HCT116 (cell line): ENCODE measurements at regions not wholly inside any gene's neighbourhood (a gene's known extent, or its start where the extent isn't known, plus 50 kb on each side); places are given as distances from the start of the nearest gene placed in this dataset.

Experiments used
- ATAC-seq: fragments of 200-7000 bp; cut with Tn5 transposase; 2 replicates; pipeline ENCODE4 v1.9.1; 2020; ENCODE audit warnings: mild to moderate bottlenecking, moderate library complexity
- BruUV-seq: library from RNA; stranded (reverse); fragments of 400-500 nt; replicated peaks from 2 replicates; lab custom pipeline; 2021; lab: Mats Ljungman, UMichigan
- CTCF ChIA-PET: fragments of 300-600 bp; sonication (Branson Sonifier 250); formaldehyde crosslinking; loops from one replicate; lab custom pipeline; 2021; ENCODE audit warnings: antibody characterized with exemption; lab: Charles Lee
- POLR2A ChIA-PET: fragments of 300-600, 350-600 bp; sonication (Branson Sonifier 250); formaldehyde crosslinking; loops from one replicate; lab custom pipeline; 2021; ENCODE audit warnings: antibody characterized with exemption; lab: Charles Lee
- RAD21 ChIA-PET, 2 experiments: fragments of 300-600 bp; sonication (Branson Sonifier 250); formaldehyde crosslinking; loops; one replicate each; lab custom pipeline; 2023; ENCODE audit warnings: low total read pairs in 2 of 2; ENCODE audit not compliant: uncharacterized antibody in 2 of 2, unreplicated experiment in 2 of 2, low non-redundant PET in 1 of 2; lab: Charles Lee
- DNase-seq: peaks from one replicate; pipeline ENCODE4 v3.0.0-alpha.2; 2010; ENCODE audit warnings: low read depth, low spot score
- H2AFZ ChIP-seq: fragments of 200-600 bp; shearing (Covaris generic), sonication (generic); 2 replicates; pipeline ENCODE4 v1.6.1; 2017; ENCODE audit warnings: low read depth, mixed run types, mixed read lengths, antibody characterized with exemption, low read length; ENCODE audit not compliant: poor library complexity, severe bottlenecking
- H3K27ac ChIP-seq: 2 replicates; pipeline ENCODE4 v1.5.1; 2012; ENCODE audit warnings: low read depth, low read length
- H3K27me3 ChIP-seq: fragments of 200-600 bp; sonication (generic); 2 replicates; pipeline ENCODE4 v1.6.1; 2016; ENCODE audit warnings: mixed run types, low read length, mixed read lengths; ENCODE audit not compliant: insufficient read depth
- H3K36me3 ChIP-seq, 2 experiments: fragments of 200-500 bp in 1 of 2; fragments of 200-600 bp in 1 of 2; sonication (Bioruptor generic) in 1 of 2; sonication (generic) in 1 of 2; 2 replicates each; pipeline versions ENCODE4 v1.5.1 to v1.6.1; 2014 to 2016; ENCODE audit warnings: low read length in 2 of 2, inconsistent platforms in 1 of 2, mixed read lengths in 1 of 2, mixed run types in 1 of 2; ENCODE audit not compliant: insufficient read depth in 2 of 2, control insufficient read depth in 1 of 2
- H3K4me1 ChIP-seq, 2 experiments: fragments of 200-600 bp in 1 of 2; sonication (generic) in 1 of 2; 2 replicates each; pipeline versions ENCODE4 v1.5.1 to v1.6.1; 2012 to 2017; ENCODE audit warnings: low read length in 2 of 2, inconsistent platforms in 1 of 2, mild to moderate bottlenecking in 1 of 2, mixed read lengths in 1 of 2, mixed run types in 1 of 2, moderate library complexity in 1 of 2; ENCODE audit not compliant: insufficient read depth in 2 of 2, control insufficient read depth in 1 of 2
- H3K4me2 ChIP-seq: fragments of 200-600 bp; sonication (generic); 2 replicates; pipeline ENCODE4 v1.6.1; 2017; ENCODE audit warnings: mixed run types, low read length, mixed read lengths
- H3K4me3 ChIP-seq, 2 experiments: fragments of 200-600 bp in 1 of 2; sonication (generic) in 1 of 2; replicated peaks in 1 of 2; 2 replicates each; pipeline ENCODE4 v1.5.1; 2011 to 2016; ENCODE audit warnings: low read length in 2 of 2, control low read depth in 1 of 2, low read depth in 1 of 2, mild to moderate bottlenecking in 1 of 2, mixed read lengths in 1 of 2, mixed run types in 1 of 2
- H3K79me2 ChIP-seq: fragments of 200-600 bp; sonication (generic); 2 replicates; pipeline ENCODE4 v1.6.1; 2017; ENCODE audit warnings: mild to moderate bottlenecking, mixed run types, low read length, moderate library complexity, mixed read lengths; ENCODE audit not compliant: insufficient read depth
- H3K9ac ChIP-seq: fragments of 200-600 bp; sonication (generic); 2 replicates; pipeline ENCODE4 v1.6.1; 2016; ENCODE audit warnings: low read length, mixed read lengths
- H3K9me2 ChIP-seq: fragments of 200-600 bp; sonication (generic), shearing (Covaris generic); 2 replicates; pipeline ENCODE4 v1.6.1; 2017; ENCODE audit warnings: mixed run types, mild to moderate bottlenecking, moderate library complexity; ENCODE audit not compliant: insufficient read depth
- H3K9me3 ChIP-seq, 2 experiments: fragments of 200-500 bp in 1 of 2; fragments of 200-600 bp in 1 of 2; sonication (Bioruptor generic) in 1 of 2; sonication (generic) in 1 of 2; 2 replicates each; pipeline ENCODE4 v1.6.1; 2014 to 2017; ENCODE audit warnings: low read length in 2 of 2, mixed read lengths in 2 of 2, inconsistent platforms in 1 of 2, low read depth in 1 of 2, mild to moderate bottlenecking in 1 of 2, mixed run types in 1 of 2, moderate library complexity in 1 of 2; ENCODE audit not compliant: control insufficient read depth in 1 of 2, insufficient read depth in 1 of 2
- H4K20me1 ChIP-seq: fragments of 200-600 bp; sonication (generic), shearing (Covaris generic); 2 replicates; pipeline ENCODE4 v1.6.1; 2017; ENCODE audit warnings: mixed run types, mild to moderate bottlenecking, moderate library complexity; ENCODE audit not compliant: insufficient read depth
- CBX3 ChIP-seq: IDR thresholded peaks from 2 replicates; pipeline ENCODE4 v1.6.1; 2012; ENCODE audit warnings: low read depth
- CEBPB ChIP-seq: IDR thresholded peaks from 2 replicates; pipeline ENCODE4 v1.6.1; 2012; ENCODE audit warnings: low read depth
- ELF1 ChIP-seq: IDR thresholded peaks from 2 replicates; pipeline ENCODE4 v1.6.1; 2012; ENCODE audit warnings: low read depth, borderline replicate concordance
- JUND ChIP-seq: IDR thresholded peaks from 2 replicates; pipeline ENCODE4 v1.6.1; 2012
- POLR2A ChIP-seq: IDR thresholded peaks from 2 replicates; pipeline ENCODE4 v1.7.0; 2011; ENCODE audit warnings: borderline replicate concordance; ENCODE audit not compliant: insufficient read depth, insufficient read length; ENCODE audit errors: extremely low read depth
- SP1 ChIP-seq: IDR thresholded peaks from 2 replicates; pipeline ENCODE4 v1.6.1; 2012; ENCODE audit warnings: low read depth
- SRF ChIP-seq: IDR thresholded peaks from 2 replicates; pipeline ENCODE4 v1.6.1; 2012; ENCODE audit warnings: low read depth
- TCF7L2 ChIP-seq: IDR thresholded peaks from 2 replicates; pipeline ENCODE4 v1.7.0; 2011; ENCODE audit warnings: borderline replicate concordance, inconsistent platforms; ENCODE audit not compliant: insufficient read depth, insufficient read length; ENCODE audit errors: extremely low read depth
- ZFX ChIP-seq: fragments of 450-650 bp; IDR thresholded peaks from 2 replicates; pipeline ENCODE4 v1.6.1; 2017
- ZNF274 ChIP-seq: fragments of 200-500 bp; sonication (Bioruptor generic); IDR thresholded peaks from 2 replicates; pipeline ENCODE4 v1.6.1; 2014; ENCODE audit warnings: mild to moderate bottlenecking, low read depth, low read length, inconsistent platforms
- intact Hi-C: fragments of 100-400 bp; cut with micrococcal nuclease; formaldehyde crosslinking; loops from 2 replicates; pipeline ENCODE4 v1.10.0; 2022
- TF ChIP-seq, protein P1 (sequence below), 3 experiments: fragments of 200-600 bp in 1 of 3; sonication (generic) in 1 of 3; IDR thresholded peaks in 2 of 3; conservative IDR thresholded peaks in 1 of 3; 2 replicates each; pipeline ENCODE4 v1.5.1; 2012 to 2017; ENCODE audit warnings: low read depth in 2 of 3, low read length in 2 of 3, antibody characterized with exemption in 1 of 3, borderline replicate concordance in 1 of 3, control low read depth in 1 of 3, mild to moderate bottlenecking in 1 of 3, mixed read lengths in 1 of 3, mixed run types in 1 of 3, moderate library complexity in 1 of 3; ENCODE audit not compliant: insufficient read depth in 1 of 3
- TF ChIP-seq, protein P2 (sequence below): IDR thresholded peaks from 2 replicates; pipeline ENCODE4 v1.6.1; 2012
- TF ChIP-seq, protein P3 (sequence below): IDR thresholded peaks from 2 replicates; pipeline ENCODE4 v1.6.1; 2012

DNA sequence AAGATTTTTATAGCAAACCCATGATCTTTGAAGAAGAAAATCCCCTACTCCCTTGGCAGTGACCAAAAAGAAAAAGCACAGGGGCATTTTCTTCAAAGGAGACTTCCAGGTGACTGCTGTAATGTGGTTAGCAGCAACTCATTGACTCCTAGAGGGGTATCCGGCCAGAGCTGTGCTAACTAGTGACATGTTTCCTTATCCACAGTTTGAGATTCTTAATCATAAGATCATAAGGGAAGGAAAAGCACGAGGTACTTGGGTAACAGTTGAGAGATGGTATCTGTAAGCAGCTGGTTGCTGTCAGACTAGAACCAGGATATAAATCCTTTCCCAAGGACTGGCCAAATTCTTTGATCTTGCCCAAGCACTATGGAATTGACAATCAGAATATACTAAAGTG is 124.7 kb downstream of the MREG start (continued):
- TF ChIP-seq, protein P1, sequence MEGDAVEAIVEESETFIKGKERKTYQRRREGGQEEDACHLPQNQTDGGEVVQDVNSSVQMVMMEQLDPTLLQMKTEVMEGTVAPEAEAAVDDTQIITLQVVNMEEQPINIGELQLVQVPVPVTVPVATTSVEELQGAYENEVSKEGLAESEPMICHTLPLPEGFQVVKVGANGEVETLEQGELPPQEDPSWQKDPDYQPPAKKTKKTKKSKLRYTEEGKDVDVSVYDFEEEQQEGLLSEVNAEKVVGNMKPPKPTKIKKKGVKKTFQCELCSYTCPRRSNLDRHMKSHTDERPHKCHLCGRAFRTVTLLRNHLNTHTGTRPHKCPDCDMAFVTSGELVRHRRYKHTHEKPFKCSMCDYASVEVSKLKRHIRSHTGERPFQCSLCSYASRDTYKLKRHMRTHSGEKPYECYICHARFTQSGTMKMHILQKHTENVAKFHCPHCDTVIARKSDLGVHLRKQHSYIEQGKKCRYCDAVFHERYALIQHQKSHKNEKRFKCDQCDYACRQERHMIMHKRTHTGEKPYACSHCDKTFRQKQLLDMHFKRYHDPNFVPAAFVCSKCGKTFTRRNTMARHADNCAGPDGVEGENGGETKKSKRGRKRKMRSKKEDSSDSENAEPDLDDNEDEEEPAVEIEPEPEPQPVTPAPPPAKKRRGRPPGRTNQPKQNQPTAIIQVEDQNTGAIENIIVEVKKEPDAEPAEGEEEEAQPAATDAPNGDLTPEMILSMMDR (IDR thresholded peaks at IDR 0.05 in 2 of 3, conservative IDR thresholded peaks at IDR 0.05 in 1 of 3; ENCODE audit: borderline replicate concordance in 1 of 3, insufficient read depth in 1 of 3, low read depth in 2 of 3, low read length in 2 of 3): no peak
- TF ChIP-seq ELF1 (no peak), ZFX (no peak), CEBPB (no peak), ZNF274 (no peak), CBX3 (no peak), JUND (no peak), SP1 (no peak)
- TF ChIP-seq, protein P2, sequence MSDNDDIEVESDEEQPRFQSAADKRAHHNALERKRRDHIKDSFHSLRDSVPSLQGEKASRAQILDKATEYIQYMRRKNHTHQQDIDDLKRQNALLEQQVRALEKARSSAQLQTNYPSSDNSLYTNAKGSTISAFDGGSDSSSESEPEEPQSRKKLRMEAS: no peak

DNA sequence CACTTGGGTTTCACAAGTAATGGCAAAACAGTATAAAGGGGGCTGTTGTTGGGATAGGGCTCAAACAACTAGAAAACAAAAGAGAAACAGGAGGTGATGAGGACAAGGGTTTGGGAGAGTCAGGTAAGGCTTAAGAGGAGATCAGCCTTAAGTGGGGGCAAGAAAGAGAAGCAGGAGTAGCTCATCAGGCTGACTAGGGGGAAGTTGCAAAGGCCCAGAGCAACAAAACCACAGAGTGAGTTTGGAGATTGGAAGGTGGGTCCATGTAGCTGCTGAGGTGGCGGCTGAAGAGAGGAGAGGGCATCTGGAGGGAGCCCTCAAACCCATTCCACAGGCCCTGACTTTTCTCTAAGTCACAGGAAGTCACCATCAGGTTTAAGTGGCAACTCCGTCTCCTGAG is 126.0 kb downstream of the MREG start:
- no peaks in the 10 kb centered on the region for H3K9me3 ChIP-seq
- no peaks in the 10 kb centered on the region for H3K4me1 ChIP-seq
- H3K27ac ChIP-seq: no peak overlapping the region
- no TSS peak for BruUV-seq
- H3K9me2 ChIP-seq: no peaks in the 10 kb centered on the region
- H3K79me2 ChIP-seq: no peaks in the 10 kb centered on the region
- intact Hi-C loops: no loop called here
- H3K27me3 ChIP-seq: no peaks in the 10 kb centered on the region
- H2AFZ ChIP-seq: no peak overlapping the region
- H3K36me3 ChIP-seq: no peaks in the 10 kb centered on the region
- ATAC-seq (no peak), DNase-seq (no peak)
- H3K4me2 ChIP-seq: no peak overlapping the region
- RAD21 ChIA-PET: no interaction called here
- CTCF ChIA-PET: no interaction called here
- H3K9ac ChIP-seq: no peak overlapping the region
- no peaks in the 10 kb centered on the region for H4K20me1 ChIP-seq
- TF ChIP-seq POLR2A: no peak
- TF ChIP-seq SP1: no peak
- no peak for TF ChIP-seq SRF
- TF ChIP-seq, protein P3, sequence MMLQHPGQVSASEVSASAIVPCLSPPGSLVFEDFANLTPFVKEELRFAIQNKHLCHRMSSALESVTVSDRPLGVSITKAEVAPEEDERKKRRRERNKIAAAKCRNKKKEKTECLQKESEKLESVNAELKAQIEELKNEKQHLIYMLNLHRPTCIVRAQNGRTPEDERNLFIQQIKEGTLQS: no peak
- TF ChIP-seq TCF7L2: no peak
- H3K4me3 ChIP-seq: no peak overlapping the region
- POLR2A ChIA-PET: no interaction called here
